ENCODE measurements at regions not wholly inside any gene's neighbourhood (a gene's known extent, or its start where the extent isn't known, plus 50 kb on each side); places are given as distances from the start of the nearest gene placed in this dataset.
"Not testable (repeated sequence)": the region's sequence is repeated elsewhere in the genome, so short reads cannot be mapped to it uniquely, and the experiment has no call there.

- H3K4me3 Mint-ChIP-seq; H3K36me3 ChIP-seq (ENCODE audit: control insufficient read depth, insufficient read depth, low read length); H3K27ac Mint-ChIP-seq; H3K4me1 ChIP-seq (ENCODE audit: control insufficient read depth, insufficient read depth, low read length); H3K27me3 ChIP-seq (ENCODE audit: control insufficient read depth, insufficient read depth, low read length); H3K4me1 Mint-ChIP-seq; H3K4me3 ChIP-seq (ENCODE audit: low read length); H3K27me3 Mint-ChIP-seq (ENCODE audit: low read depth in 2 of 2); H3K27ac ChIP-seq (ENCODE audit: low read length); H3K9me3 ChIP-seq (ENCODE audit: control insufficient read depth, insufficient read depth, low read length); intact Hi-C loops (cut with micrococcal nuclease); DNase-seq; H3K36me3 Mint-ChIP-seq; ATAC-seq; H3K9me3 Mint-ChIP-seq: not testable (repeated sequence)
- no CpG with 5 or more reads among the region's 4 CpGs for WGBS (ENCODE audit: insufficient coverage)
Measured at GRCh38 chr16:16722666-16723065, 343.7 kb downstream of the NPIPA7 start.

DNA sequence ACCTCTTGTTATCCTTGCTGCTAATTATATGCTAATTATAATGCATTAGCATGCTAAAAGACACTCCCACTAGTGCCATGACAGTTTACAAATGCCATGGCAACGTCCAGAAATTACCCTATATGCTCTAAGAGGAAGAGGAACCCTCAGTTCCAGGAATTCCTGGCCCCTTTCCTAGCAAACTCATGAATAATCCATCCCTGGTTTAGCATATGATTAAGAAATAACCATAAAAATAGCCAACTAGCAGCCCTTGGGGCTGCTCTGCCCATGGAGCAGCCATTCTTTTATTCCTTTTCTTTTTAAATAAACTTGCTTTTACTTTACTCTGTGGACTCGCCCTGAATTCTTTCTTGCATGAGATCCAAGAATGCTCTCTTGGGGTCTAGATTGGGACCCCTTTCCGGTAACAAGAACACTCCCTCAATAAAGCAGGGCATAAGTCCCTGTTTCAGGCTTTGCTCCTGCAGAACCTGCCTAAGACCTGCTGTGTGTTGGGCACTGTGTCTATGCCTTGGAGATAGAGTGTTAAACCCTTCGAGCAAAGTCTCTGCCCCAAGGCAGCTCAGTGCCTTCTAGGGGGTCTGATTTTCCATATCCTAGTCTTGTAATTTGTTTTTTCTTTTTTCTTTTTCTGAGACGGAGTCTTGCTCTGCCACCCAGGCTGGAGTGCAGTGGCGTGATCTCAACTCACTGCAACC is 345.0 kb downstream of the NPIPA7 start:
- intact Hi-C loops (cut with micrococcal nuclease); H3K27ac ChIP-seq (ENCODE audit: low read length); H3K9me3 ChIP-seq (ENCODE audit: control insufficient read depth, insufficient read depth, low read length); H3K4me3 Mint-ChIP-seq; H3K36me3 Mint-ChIP-seq; H3K4me1 ChIP-seq (ENCODE audit: control insufficient read depth, insufficient read depth, low read length); H3K27me3 ChIP-seq (ENCODE audit: control insufficient read depth, insufficient read depth, low read length); H3K4me3 ChIP-seq (ENCODE audit: low read length); DNase-seq; ATAC-seq; H3K27me3 Mint-ChIP-seq (ENCODE audit: low read depth in 2 of 2); H3K36me3 ChIP-seq (ENCODE audit: control insufficient read depth, insufficient read depth, low read length); H3K27ac Mint-ChIP-seq; H3K4me1 Mint-ChIP-seq; H3K9me3 Mint-ChIP-seq: not testable (repeated sequence)
- WGBS (ENCODE audit: insufficient coverage): no CpG with 5 or more reads among the region's 6 CpGs

DNA sequence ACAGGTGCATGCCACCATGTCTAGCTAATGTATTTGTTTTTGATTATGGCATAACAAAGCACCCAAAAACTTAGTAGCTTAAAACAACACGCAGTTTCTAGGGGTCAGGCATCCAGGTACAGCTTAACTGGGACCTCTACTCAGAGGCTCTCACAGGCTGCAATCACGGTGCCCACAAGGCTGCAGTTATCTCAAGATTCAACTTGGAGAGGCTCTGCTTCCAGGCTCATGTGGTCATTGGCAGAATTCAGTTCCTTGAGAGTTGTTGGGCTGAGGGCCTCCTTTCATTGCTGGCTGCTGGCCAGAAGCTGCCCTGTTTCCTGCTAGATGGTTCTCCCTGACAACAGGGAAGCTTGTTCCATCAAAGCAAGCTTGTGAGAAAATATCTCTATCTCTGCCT is 348.1 kb downstream of the NPIPA7 start:
- H3K36me3 ChIP-seq (ENCODE audit: control insufficient read depth, insufficient read depth, low read length); H3K9me3 ChIP-seq (ENCODE audit: control insufficient read depth, insufficient read depth, low read length); H3K4me3 Mint-ChIP-seq; H3K4me3 ChIP-seq (ENCODE audit: low read length); H3K9me3 Mint-ChIP-seq; intact Hi-C loops (cut with micrococcal nuclease); H3K27me3 ChIP-seq (ENCODE audit: control insufficient read depth, insufficient read depth, low read length); H3K27ac Mint-ChIP-seq; H3K4me1 Mint-ChIP-seq; H3K27ac ChIP-seq (ENCODE audit: low read length); DNase-seq; H3K27me3 Mint-ChIP-seq (ENCODE audit: low read depth in 2 of 2); ATAC-seq; H3K36me3 Mint-ChIP-seq; H3K4me1 ChIP-seq (ENCODE audit: control insufficient read depth, insufficient read depth, low read length): not testable (repeated sequence)
- WGBS (ENCODE audit: insufficient coverage): no CpG with 5 or more reads among the region's 2 CpGs

DNA sequence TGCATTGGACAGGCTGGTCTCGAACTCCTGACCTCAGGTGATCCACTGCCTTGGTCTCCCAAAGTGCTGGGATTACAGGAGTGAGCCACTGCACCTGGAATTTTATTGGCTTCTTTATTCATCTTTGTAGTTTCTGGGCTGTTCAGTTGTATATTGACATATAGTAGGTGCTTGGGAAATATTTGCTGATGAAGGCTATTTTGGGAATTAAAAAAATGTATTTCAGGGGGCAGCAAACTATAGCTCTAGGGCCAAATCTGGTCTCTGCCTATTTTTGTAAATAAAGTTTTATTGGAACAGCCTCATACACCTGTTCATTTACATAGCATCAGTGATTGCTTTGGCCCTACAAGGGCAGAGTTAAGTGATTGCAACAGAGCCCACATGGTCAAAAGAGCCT is 363.6 kb downstream of the NPIPA7 start:
- H3K36me3 Mint-ChIP-seq; H3K27me3 ChIP-seq (ENCODE audit: control insufficient read depth, insufficient read depth, low read length); H3K27ac Mint-ChIP-seq; H3K4me3 ChIP-seq (ENCODE audit: low read length); H3K4me1 Mint-ChIP-seq; H3K36me3 ChIP-seq (ENCODE audit: control insufficient read depth, insufficient read depth, low read length); H3K4me1 ChIP-seq (ENCODE audit: control insufficient read depth, insufficient read depth, low read length); H3K27ac ChIP-seq (ENCODE audit: low read length); DNase-seq; ATAC-seq; H3K4me3 Mint-ChIP-seq; H3K9me3 ChIP-seq (ENCODE audit: control insufficient read depth, insufficient read depth, low read length); H3K27me3 Mint-ChIP-seq (ENCODE audit: low read depth in 2 of 2); H3K9me3 Mint-ChIP-seq; intact Hi-C loops (cut with micrococcal nuclease): not testable (repeated sequence)
- no CpG with 5 or more reads among the region's 1 CpG for WGBS (ENCODE audit: insufficient coverage)

GRCh38 chr16:16754992-16755667 is 376.2 kb downstream of the NPIPA7 start:
- H3K36me3 Mint-ChIP-seq; H3K9me3 ChIP-seq (ENCODE audit: control insufficient read depth, insufficient read depth, low read length); H3K27ac ChIP-seq (ENCODE audit: low read length); H3K27me3 ChIP-seq (ENCODE audit: control insufficient read depth, insufficient read depth, low read length); H3K4me1 ChIP-seq (ENCODE audit: control insufficient read depth, insufficient read depth, low read length); H3K27ac Mint-ChIP-seq; DNase-seq; intact Hi-C loops (cut with micrococcal nuclease); H3K9me3 Mint-ChIP-seq; H3K36me3 ChIP-seq (ENCODE audit: control insufficient read depth, insufficient read depth, low read length); H3K4me1 Mint-ChIP-seq; H3K4me3 ChIP-seq (ENCODE audit: low read length); H3K4me3 Mint-ChIP-seq; H3K27me3 Mint-ChIP-seq (ENCODE audit: low read depth in 2 of 2): not testable (repeated sequence)
- ATAC-seq: peak; percentile 65 to 96 (median 73)
- no CpG with 5 or more reads among the region's 5 CpGs for WGBS (ENCODE audit: insufficient coverage)

Data from natural killer cell (primary cell).